GM23338 (cell line): ENCODE measurements at regions not wholly inside any gene's neighbourhood (a gene's known extent, or its start where the extent isn't known, plus 50 kb on each side); places are given as distances from the start of the nearest gene placed in this dataset.
"Not testable (repeated sequence)": the region's sequence is repeated elsewhere in the genome, so short reads cannot be mapped to it uniquely, and the experiment has no call there.

Experiments
- ATAC-seq: fragments of 200-7000 bp; cut with Tn5 transposase; 3 replicates; pipeline ENCODE4 v1.9.1; 2020
- DNase-seq: peaks from one replicate; pipeline ENCODE4 v3.0.0-alpha.2; 2015; ENCODE audit warnings: low spot score
- H2AFZ ChIP-seq: fragments of 200-600 bp; sonication (generic); 2 replicates; pipeline ENCODE4 v1.8.0; 2016; ENCODE audit warnings: antibody characterized with exemption, mild to moderate bottlenecking, moderate library complexity
- H3F3A ChIP-seq: fragments of 200-600 bp; sonication (generic); replicated peaks from 2 replicates; pipeline ENCODE4 v1.8.0; 2017; ENCODE audit warnings: antibody characterized with exemption, mixed run types, low read depth
- H3K27ac ChIP-seq: fragments of 200-600 bp; sonication (generic); 2 replicates; pipeline ENCODE4 v1.6.1; 2016; ENCODE audit warnings: low read depth
- H3K27me3 ChIP-seq: fragments of 200-600 bp; sonication (generic); 2 replicates; pipeline ENCODE4 v1.8.0; 2016; ENCODE audit warnings: mild to moderate bottlenecking, mixed run types, moderate library complexity; ENCODE audit not compliant: insufficient read depth
- H3K36me3 ChIP-seq: fragments of 200-600 bp; sonication (generic); 2 replicates; pipeline ENCODE4 v1.8.0; 2016; ENCODE audit warnings: mild to moderate bottlenecking; ENCODE audit not compliant: insufficient read depth
- H3K4me1 ChIP-seq: fragments of 200-600 bp; sonication (generic); 2 replicates; pipeline ENCODE4 v1.8.0; 2016; ENCODE audit warnings: mild to moderate bottlenecking, moderate library complexity; ENCODE audit not compliant: insufficient read depth
- H3K4me2 ChIP-seq: fragments of 200-600 bp; sonication (generic); 2 replicates; pipeline ENCODE4 v1.7.1; 2017; ENCODE audit warnings: mixed run types
- H3K4me3 ChIP-seq: fragments of 200-600 bp; sonication (generic); 2 replicates; pipeline ENCODE4 v1.6.1; 2016; ENCODE audit warnings: mixed run types
- H3K79me2 ChIP-seq: fragments of 200-600 bp; sonication (generic); replicated peaks from 2 replicates; pipeline ENCODE4 v1.8.0; 2017; ENCODE audit warnings: mild to moderate bottlenecking; ENCODE audit not compliant: insufficient read depth
- H3K9me2 ChIP-seq: fragments of 200-600 bp; sonication (generic); 2 replicates; pipeline ENCODE4 v1.8.0; 2017; ENCODE audit not compliant: insufficient read depth
- H4K20me1 ChIP-seq: fragments of 200-600 bp; sonication (generic); replicated peaks from 2 replicates; pipeline ENCODE4 v1.8.0; 2017; ENCODE audit warnings: mild to moderate bottlenecking; ENCODE audit not compliant: insufficient read depth
- H3K27ac Mint-ChIP-seq: 2 replicates; pipeline ENCODE4 v1.8.0; 2020; ENCODE audit warnings: inconsistent platforms, mild to moderate bottlenecking, moderate library complexity, mixed read lengths
- H3K27me3 Mint-ChIP-seq: 3 replicates; pipeline ENCODE4 v1.8.0; 2022; ENCODE audit warnings: low read depth, mild to moderate bottlenecking, moderate library complexity, mixed read lengths, inconsistent platforms; ENCODE audit not compliant: insufficient read depth, poor library complexity
- H3K36me3 Mint-ChIP-seq: 3 replicates; pipeline ENCODE4 v1.8.0; 2021; ENCODE audit warnings: low read depth, mild to moderate bottlenecking, inconsistent platforms, moderate library complexity, mixed read lengths
- H3K4me1 Mint-ChIP-seq: 3 replicates; pipeline ENCODE4 v1.8.0; 2020; ENCODE audit warnings: mild to moderate bottlenecking, inconsistent platforms, mixed read lengths
- H3K4me3 Mint-ChIP-seq: 3 replicates; pipeline ENCODE4 v1.8.0; 2021; ENCODE audit warnings: moderate library complexity, mild to moderate bottlenecking, inconsistent platforms, mixed read lengths
- H3K9me3 Mint-ChIP-seq: 3 replicates; pipeline ENCODE4 v1.8.0; 2020; ENCODE audit warnings: moderate library complexity, mild to moderate bottlenecking, inconsistent platforms, mixed read lengths
- CREB1 ChIP-seq: fragments of 250-450 bp; sonication (Bioruptor Pico); IDR thresholded peaks from 2 replicates; pipeline ENCODE4 v1.5.0; 2020; ENCODE audit warnings: low read depth, mild to moderate bottlenecking, moderate library complexity
- CTCF ChIP-seq, 2 experiments: fragments of 200-600 bp in 1 of 2; sonication (generic) in 1 of 2; conservative IDR thresholded peaks; 2 replicates each; pipeline versions ENCODE4 v1.5.1 to v1.6.1; 2016 to 2017; ENCODE audit warnings: antibody characterized with exemption in 2 of 2, low read depth in 2 of 2, mild to moderate bottlenecking in 2 of 2, moderate library complexity in 1 of 2
- EZH2 ChIP-seq: fragments of 200-600 bp; sonication (generic); IDR thresholded peaks from one replicate; pipeline ENCODE4 v1.8.0; 2017; ENCODE audit warnings: antibody characterized with exemption, mild to moderate bottlenecking, low read depth; ENCODE audit not compliant: unreplicated experiment
- JUNB ChIP-seq: IDR thresholded peaks from one replicate; pipeline ENCODE4 v1.6.1; 2016; ENCODE audit warnings: antibody characterized with exemption; ENCODE audit not compliant: unreplicated experiment
- NANOG ChIP-seq: IDR thresholded peaks from 2 replicates; pipeline ENCODE4 v1.6.1; 2016; ENCODE audit warnings: antibody characterized with exemption, borderline replicate concordance
- POLR2AphosphoS5 ChIP-seq: IDR thresholded peaks from 2 replicates; pipeline ENCODE4 v1.6.1; 2016; ENCODE audit warnings: antibody characterized with exemption, low read depth
- REST ChIP-seq: IDR thresholded peaks from one replicate; pipeline ENCODE4 v1.6.1; 2018; ENCODE audit warnings: antibody characterized with exemption; ENCODE audit not compliant: unreplicated experiment
- STAT1 ChIP-seq: IDR thresholded peaks from one replicate; pipeline ENCODE4 v1.6.1; 2016; ENCODE audit warnings: antibody characterized with exemption; ENCODE audit not compliant: unreplicated experiment
- ZNF114 ChIP-seq: fragments of 250-450 bp; sonication (Bioruptor Pico); IDR thresholded peaks from 2 replicates; pipeline ENCODE4 v1.5.0; 2020; ENCODE audit warnings: mild to moderate bottlenecking, moderate library complexity
- ZNF331 ChIP-seq: fragments of 250-450 bp; sonication (Bioruptor Pico); IDR thresholded peaks from 2 replicates; pipeline ENCODE4 v1.5.0; 2020; ENCODE audit warnings: low read depth, mild to moderate bottlenecking, moderate library complexity
- TF ChIP-seq, protein P1 (sequence below): IDR thresholded peaks from 2 replicates; pipeline ENCODE4 v1.6.1; 2016; ENCODE audit warnings: antibody characterized with exemption

GRCh38 chr2:167563885-167564619 is 675.8 kb downstream of the XIRP2 start:
- H4K20me1 ChIP-seq, H3K4me3 Mint-ChIP-seq, DNase-seq, H3F3A ChIP-seq, H3K9me2 ChIP-seq, H3K27ac ChIP-seq, ATAC-seq, H3K27me3 ChIP-seq, H3K4me1 ChIP-seq, H3K27ac Mint-ChIP-seq, H3K79me2 ChIP-seq, H3K4me2 ChIP-seq, H3K4me1 Mint-ChIP-seq, H3K36me3 ChIP-seq, H3K4me3 ChIP-seq, H2AFZ ChIP-seq: not testable (repeated sequence)
- H3K36me3 Mint-ChIP-seq = peaks cover 37% of the 10 kb centered on the region
- peaks cover 15% of the 10 kb centered on the region for H3K27me3 Mint-ChIP-seq
- H3K9me3 Mint-ChIP-seq = peaks cover 44% of the 10 kb centered on the region

GRCh38 chr2:167558272-167558991 is 670.2 kb downstream of the XIRP2 start:
- H3K9me2 ChIP-seq, H3K79me2 ChIP-seq, ATAC-seq, H3K27ac ChIP-seq, H3K4me1 Mint-ChIP-seq, H3K4me3 ChIP-seq, H3K4me1 ChIP-seq, DNase-seq, H3K27ac Mint-ChIP-seq, H3K4me2 ChIP-seq, H4K20me1 ChIP-seq, H2AFZ ChIP-seq, H3K4me3 Mint-ChIP-seq, H3K27me3 ChIP-seq, H3F3A ChIP-seq, H3K27me3 Mint-ChIP-seq: not testable (repeated sequence)
- Mint-ChIP-seq H3K36me3 (peaks cover 72% of the 10 kb centered on the region), H3K9me3 (peaks cover 59% of the 10 kb centered on the region)
- H3K36me3 ChIP-seq = peaks cover 27% of the 10 kb centered on the region

- H4K20me1 ChIP-seq = no peaks in the 10 kb centered on the region
- no peak overlapping the region for H2AFZ ChIP-seq
- H3K4me1 Mint-ChIP-seq = peaks cover 16% of the 10 kb centered on the region
- H3K27me3 ChIP-seq = no peaks in the 10 kb centered on the region
- peaks cover 64% of the 10 kb centered on the region for H3K36me3 Mint-ChIP-seq
- H3K9me2 ChIP-seq = no peaks in the 10 kb centered on the region
- H3K27ac ChIP-seq = no peak overlapping the region
- peaks cover 4% of the 10 kb centered on the region for H3K27me3 Mint-ChIP-seq
- H3K4me3 Mint-ChIP-seq = no peak overlapping the region
- no peak overlapping the region for H3K27ac Mint-ChIP-seq
- H3K4me3 ChIP-seq = no peak overlapping the region
- ATAC-seq = no peak
- H3K79me2 ChIP-seq = no peaks in the 10 kb centered on the region; the same call in 1 of the 2 replicates
- H3F3A ChIP-seq = no peaks in the 10 kb centered on the region
- peaks cover 6% of the 10 kb centered on the region for H3K4me1 ChIP-seq
- H3K4me2 ChIP-seq = no peak overlapping the region
- H3K9me3 Mint-ChIP-seq = peaks cover 40% of the 10 kb centered on the region
- H3K36me3 ChIP-seq = peaks cover 27% of the 10 kb centered on the region
- no peak for DNase-seq
- no peak for TF ChIP-seq EZH2
- no peak for TF ChIP-seq ZNF114 (CRISPR knock-in tag)
- no peak for TF ChIP-seq POLR2AphosphoS5
- TF ChIP-seq JUNB = no peak
- TF ChIP-seq, protein P1, sequence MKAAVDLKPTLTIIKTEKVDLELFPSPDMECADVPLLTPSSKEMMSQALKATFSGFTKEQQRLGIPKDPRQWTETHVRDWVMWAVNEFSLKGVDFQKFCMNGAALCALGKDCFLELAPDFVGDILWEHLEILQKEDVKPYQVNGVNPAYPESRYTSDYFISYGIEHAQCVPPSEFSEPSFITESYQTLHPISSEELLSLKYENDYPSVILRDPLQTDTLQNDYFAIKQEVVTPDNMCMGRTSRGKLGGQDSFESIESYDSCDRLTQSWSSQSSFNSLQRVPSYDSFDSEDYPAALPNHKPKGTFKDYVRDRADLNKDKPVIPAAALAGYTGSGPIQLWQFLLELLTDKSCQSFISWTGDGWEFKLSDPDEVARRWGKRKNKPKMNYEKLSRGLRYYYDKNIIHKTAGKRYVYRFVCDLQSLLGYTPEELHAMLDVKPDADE = no peak
- TF ChIP-seq CREB1 (CRISPR knock-in tag) = no peak
- no peak for TF ChIP-seq CTCF (conservative IDR thresholded peaks at IDR 0.05; ENCODE audit: low read depth in 2 of 2)
- no peak for TF ChIP-seq REST
- no peak for TF ChIP-seq STAT1
- TF ChIP-seq NANOG = no peak
- no peak for TF ChIP-seq ZNF331
Observed at GRCh38 chr2:167555098-167555720, 666.9 kb downstream of the XIRP2 start.
